H9 (cell line): ENCODE measurements at regions not wholly inside any gene's neighbourhood (a gene's known extent, or its start where the extent isn't known, plus 50 kb on each side); places are given as distances from the start of the nearest gene placed in this dataset.

Experiments
- DNase-seq: peaks from one replicate; pipeline ENCODE4 v3.0.0-alpha.2; 2017
- H2AFZ ChIP-seq: one replicate; pipeline ENCODE4 v1.6.1; 2013; ENCODE audit warnings: mild to moderate bottlenecking, low read length, control low read depth, moderate library complexity
- H2AK5ac ChIP-seq: 2 replicates; pipeline ENCODE4 v1.6.1; 2013; ENCODE audit warnings: low read length, control low read depth, mixed read lengths; ENCODE audit not compliant: insufficient read length
- H2BK120ac ChIP-seq: one replicate; pipeline ENCODE4 v1.6.1; 2013; ENCODE audit warnings: low read depth, mild to moderate bottlenecking, low read length, control low read depth, inconsistent platforms; ENCODE audit not compliant: poor library complexity, severe bottlenecking
- H2BK12ac ChIP-seq: 2 replicates; pipeline ENCODE4 v1.6.1; 2013; ENCODE audit warnings: low read length, control low read depth, mixed read lengths, low read depth; ENCODE audit not compliant: insufficient read length
- H2BK15ac ChIP-seq: 2 replicates; pipeline ENCODE4 v1.6.1; 2013; ENCODE audit warnings: low read depth, low read length, control low read depth
- H2BK20ac ChIP-seq: one replicate; pipeline ENCODE4 v1.6.1; 2013; ENCODE audit warnings: low read depth, mild to moderate bottlenecking, low read length, control low read depth, inconsistent platforms; ENCODE audit not compliant: poor library complexity, severe bottlenecking
- H2BK5ac ChIP-seq: 2 replicates; pipeline ENCODE4 v1.6.1; 2013; ENCODE audit warnings: low read length, control low read depth, mixed read lengths; ENCODE audit not compliant: insufficient read length
- H3K14ac ChIP-seq: 2 replicates; pipeline ENCODE4 v1.6.1; 2013; ENCODE audit warnings: low read length, control low read depth; ENCODE audit not compliant: insufficient read depth
- H3K18ac ChIP-seq: 2 replicates; pipeline ENCODE4 v1.6.1; 2013; ENCODE audit warnings: low read depth, mild to moderate bottlenecking, mixed read lengths, low read length, control low read depth; ENCODE audit not compliant: insufficient read length
- H3K23ac ChIP-seq: 2 replicates; pipeline ENCODE4 v1.6.1; 2013; ENCODE audit warnings: low read length, control low read depth, mixed read lengths, low read depth; ENCODE audit not compliant: insufficient read length
- H3K23me2 ChIP-seq: 2 replicates; pipeline ENCODE4 v1.6.1; 2013; ENCODE audit warnings: low read depth, mild to moderate bottlenecking, mixed read lengths, low read length, control low read depth; ENCODE audit not compliant: insufficient read length, poor library complexity, severe bottlenecking
- H3K27ac ChIP-seq: 2 replicates; pipeline ENCODE4 v1.5.1; 2013; ENCODE audit warnings: low read length, control low read depth, mixed read lengths, low read depth; ENCODE audit not compliant: insufficient read length
- H3K27me3 ChIP-seq: 2 replicates; pipeline ENCODE4 v1.6.1; 2013; ENCODE audit warnings: low read length, control low read depth, inconsistent platforms; ENCODE audit not compliant: insufficient read depth
- H3K4ac ChIP-seq: 2 replicates; pipeline ENCODE4 v1.6.1; 2013; ENCODE audit warnings: low read depth, mild to moderate bottlenecking, control low read depth, inconsistent platforms, low read length, moderate library complexity
- H3K4me1 ChIP-seq: 2 replicates; pipeline ENCODE4 v1.6.1; 2013; ENCODE audit warnings: low read length, control low read depth, inconsistent platforms; ENCODE audit not compliant: insufficient read depth
- H3K4me2 ChIP-seq: 2 replicates; pipeline ENCODE4 v1.6.1; 2013; ENCODE audit warnings: low read length, control low read depth, mixed read lengths; ENCODE audit not compliant: insufficient read length, insufficient read depth
- H3K56ac ChIP-seq: 2 replicates; pipeline ENCODE4 v1.6.1; 2013; ENCODE audit warnings: low read depth, mild to moderate bottlenecking, mixed read lengths, low read length, control low read depth; ENCODE audit not compliant: insufficient read length
- H3K79me1 ChIP-seq: 2 replicates; pipeline ENCODE4 v1.6.1; 2013; ENCODE audit warnings: low read depth, mild to moderate bottlenecking, moderate library complexity, low read length, control low read depth, inconsistent platforms; ENCODE audit not compliant: insufficient read depth, poor library complexity, severe bottlenecking
- H3K79me2 ChIP-seq: 2 replicates; pipeline ENCODE4 v1.6.1; 2013; ENCODE audit warnings: low read length, control low read depth, inconsistent platforms; ENCODE audit not compliant: insufficient read depth
- H3K9ac ChIP-seq: 2 replicates; pipeline ENCODE4 v1.6.1; 2013; ENCODE audit warnings: low read length, control low read depth, mixed read lengths; ENCODE audit not compliant: insufficient read length; ENCODE audit errors: extremely low read depth
- H3K9me3 ChIP-seq: one replicate; pipeline ENCODE4 v1.6.1; 2013; ENCODE audit warnings: low read depth, low read length, inconsistent platforms; ENCODE audit not compliant: control insufficient read depth
- H3T11ph ChIP-seq: one replicate; pipeline ENCODE4 v1.6.1; 2013; ENCODE audit warnings: mild to moderate bottlenecking, low read length, control low read depth, inconsistent platforms
- H4K20me1 ChIP-seq: one replicate; pipeline ENCODE4 v1.6.1; 2013; ENCODE audit not compliant: control insufficient read depth, insufficient read length, insufficient read depth
- H4K5ac ChIP-seq: 2 replicates; pipeline ENCODE4 v1.6.1; 2013; ENCODE audit warnings: low read depth, mild to moderate bottlenecking, mixed read lengths, low read length, control low read depth; ENCODE audit not compliant: insufficient read length
- H4K8ac ChIP-seq: replicated peaks from 2 replicates; pipeline ENCODE4 v1.6.1; 2013; ENCODE audit warnings: low read length, control low read depth, mixed read lengths, low read depth; ENCODE audit not compliant: insufficient read length
- H4K91ac ChIP-seq: 2 replicates; pipeline ENCODE4 v1.6.1; 2013; ENCODE audit warnings: low read depth, mild to moderate bottlenecking, moderate library complexity, mixed read lengths, low read length, control low read depth; ENCODE audit not compliant: insufficient read length
- H3K27ac Mint-ChIP-seq, 3 experiments: 2 replicates in 2 of 3; 3 replicates in 1 of 3; pipeline ENCODE4 v1.8.0; 2020 to 2021; ENCODE audit warnings: mixed read lengths in 3 of 3, mild to moderate bottlenecking in 1 of 3, moderate library complexity in 1 of 3
- H3K27me3 Mint-ChIP-seq: 2 replicates; pipeline ENCODE4 v1.8.0; 2021; ENCODE audit warnings: low read depth, mild to moderate bottlenecking, moderate library complexity, mixed read lengths
- H3K36me3 Mint-ChIP-seq, 3 experiments: 2 replicates in 2 of 3; 3 replicates in 1 of 3; pipeline ENCODE4 v1.8.0; 2020 to 2021; ENCODE audit warnings: low read depth in 3 of 3, mixed read lengths in 3 of 3; ENCODE audit not compliant: insufficient read depth in 1 of 3
- H3K4me1 Mint-ChIP-seq, 2 experiments: 2 replicates each; pipeline ENCODE4 v1.8.0; 2020; ENCODE audit warnings: mixed read lengths in 2 of 2
- H3K4me3 Mint-ChIP-seq, 2 experiments: 2 replicates in 1 of 2; 3 replicates in 1 of 2; pipeline ENCODE4 v1.8.0; 2020 to 2021; ENCODE audit warnings: mild to moderate bottlenecking in 2 of 2, mixed read lengths in 2 of 2, moderate library complexity in 1 of 2
- H3K9me3 Mint-ChIP-seq, 2 experiments: 2 replicates in 1 of 2; 3 replicates in 1 of 2; pipeline ENCODE4 v1.8.0; 2020; ENCODE audit warnings: mild to moderate bottlenecking in 2 of 2, mixed read lengths in 2 of 2, moderate library complexity in 1 of 2
- CTCF ChIP-seq: fragments of 200-600 bp; sonication (generic); conservative IDR thresholded peaks from 3 replicates; pipeline ENCODE4 v1.8.0; 2021; ENCODE audit warnings: antibody characterized with exemption, mild to moderate bottlenecking
- WGBS: extraction: QIAGEN DNeasy Blood & Tissue Kit; methylation state at CpG from one replicate; pipeline ENCODE4 v1.1.7; 2013; ENCODE audit warnings: missing lambda C conversion rate, low lambda C conversion rate, mixed read lengths; ENCODE audit not compliant: insufficient read length; ENCODE audit errors: extremely low coverage; 5-methylcytosine and 5-hydroxymethylcytosine counted together

- H3K27ac Mint-ChIP-seq, result no peak overlapping the region; a peak in 1 of 7 replicates
- no peak overlapping the region for H3K4ac ChIP-seq
- peaks cover 16 to 46% (median 20%) of the 10 kb centered on the region in 3 experiments; a peak in 6 of 7 replicates for H3K36me3 Mint-ChIP-seq
- no peaks in the 10 kb centered on the region for H3K4me1 ChIP-seq
- no peak overlapping the region for H4K8ac ChIP-seq
- no peak overlapping the region for H2BK120ac ChIP-seq
- no peak for TF ChIP-seq CTCF
- no peak overlapping the region for H2AK5ac ChIP-seq
- H3K9me3 Mint-ChIP-seq, result no peaks in the 10 kb centered on the region
- H3K23ac ChIP-seq, result no peak overlapping the region
- H3K23me2 ChIP-seq, result no peaks in the 10 kb centered on the region
- no peak overlapping the region for H2BK12ac ChIP-seq
- no peak overlapping the region for H2BK5ac ChIP-seq
- H3T11ph ChIP-seq, result no peak overlapping the region
- peaks cover 2% of the 10 kb centered on the region for H4K20me1 ChIP-seq
- no CpG with 5 or more reads among the region's 7 CpGs for WGBS
- no peaks in the 10 kb centered on the region for H3K79me1 ChIP-seq
- H3K56ac ChIP-seq, result no peak overlapping the region
- no peak overlapping the region for H3K18ac ChIP-seq
- no peak overlapping the region for H3K14ac ChIP-seq
- no peak overlapping the region for H3K4me3 Mint-ChIP-seq
- no peaks in the 10 kb centered on the region for H3K79me2 ChIP-seq
- H2AFZ ChIP-seq, result no peak overlapping the region
- no peak overlapping the region for H3K9ac ChIP-seq
- H3K27me3 Mint-ChIP-seq, result no peaks in the 10 kb centered on the region
- no peaks in the 10 kb centered on the region for H3K27me3 ChIP-seq
- H2BK20ac ChIP-seq, result no peak overlapping the region
- H4K5ac ChIP-seq, result no peak overlapping the region
- no peak for DNase-seq
- H3K4me1 Mint-ChIP-seq, result no peaks in the 10 kb centered on the region
- H3K9me3 ChIP-seq, result no peaks in the 10 kb centered on the region
- no peak overlapping the region for H4K91ac ChIP-seq
- H3K27ac ChIP-seq, result no peak overlapping the region
- no peak overlapping the region for H2BK15ac ChIP-seq
- H3K4me2 ChIP-seq, result no peak overlapping the region
Observed at GRCh38 chr9:737400-738120, 103.9 kb upstream of the DMRT1 start.
